ENCODE measurements at regions not wholly inside any gene's neighbourhood (a gene's known extent, or its start where the extent isn't known, plus 50 kb on each side); places are given as distances from the start of the nearest gene placed in this dataset.

- no peak overlapping the region for H3K27ac ChIP-seq (ENCODE audit: low read depth, low read length)
- no peaks in the 10 kb centered on the region for H3F3A ChIP-seq (ENCODE audit: insufficient read depth)
- no peaks in the 10 kb centered on the region for H3K36me3 ChIP-seq (ENCODE audit: low read length)
- no peak overlapping the region for H2AFZ ChIP-seq (ENCODE audit: low read depth, low read length, severe bottlenecking)
- no peaks in the 10 kb centered on the region for H3K9me2 ChIP-seq (replicated peaks; ENCODE audit: insufficient read depth, low read length)
- H3K9me3 ChIP-seq (ENCODE audit: insufficient read depth, low read length): no peaks in the 10 kb centered on the region
- H3K27me3 ChIP-seq (ENCODE audit: low read length): no peaks in the 10 kb centered on the region
- no peaks in the 10 kb centered on the region for H3K79me2 ChIP-seq (ENCODE audit: insufficient read depth, low read length)
- H3K9ac ChIP-seq (ENCODE audit: low read length): no peak overlapping the region
- no peak overlapping the region for H3K4me2 ChIP-seq (ENCODE audit: low read depth, low read length, poor library complexity, severe bottlenecking)
- no peak for TF ChIP-seq CTCF (IDR thresholded peaks at IDR 0.05; ENCODE audit: insufficient read depth, low read length, poor library complexity, severe bottlenecking)
- TF ChIP-seq EZH2phosphoT487 (conservative IDR thresholded peaks at IDR 0.05; ENCODE audit: low read length): no peak
- H3K4me3 ChIP-seq (ENCODE audit: insufficient read depth, low read length, poor library complexity, severe bottlenecking): no peak overlapping the region
- H4K20me1 ChIP-seq (ENCODE audit: low read depth, low read length): no peaks in the 10 kb centered on the region
These were observed 98.9 kb downstream of the CYRIA start for GRCh38 chr2:16566701-16567100.

- Histone ChIP-seq H3K79me2 (ENCODE audit: insufficient read depth, low read length) (no peaks in the 10 kb centered on the region), H3K9me2 (replicated peaks; ENCODE audit: insufficient read depth, low read length) (no peaks in the 10 kb centered on the region), H3K4me3 (ENCODE audit: insufficient read depth, low read length, poor library complexity, severe bottlenecking) (no peak overlapping the region), H3K27ac (ENCODE audit: low read depth, low read length) (no peak overlapping the region), H3K9ac (ENCODE audit: low read length) (no peak overlapping the region), H3K9me3 (ENCODE audit: insufficient read depth, low read length) (no peaks in the 10 kb centered on the region), H4K20me1 (ENCODE audit: low read depth, low read length) (no peaks in the 10 kb centered on the region), H3K4me2 (ENCODE audit: low read depth, low read length, poor library complexity, severe bottlenecking) (no peak overlapping the region), H3K27me3 (ENCODE audit: low read length) (no peaks in the 10 kb centered on the region), H3K36me3 (ENCODE audit: low read length) (no peaks in the 10 kb centered on the region), H2AFZ (ENCODE audit: low read depth, low read length, severe bottlenecking) (no peak overlapping the region), H3F3A (ENCODE audit: insufficient read depth) (no peaks in the 10 kb centered on the region)
- TF ChIP-seq EZH2phosphoT487 (conservative IDR thresholded peaks at IDR 0.05; ENCODE audit: low read length) (no peak), CTCF (IDR thresholded peaks at IDR 0.05; ENCODE audit: insufficient read depth, low read length, poor library complexity, severe bottlenecking) (no peak)
These were observed 100.2 kb downstream of the CYRIA start for GRCh38 chr2:16565481-16565880.

GRCh38 chr2:16561676-16562075, 104.0 kb downstream of the CYRIA start:
- Histone ChIP-seq H3K79me2 (ENCODE audit: insufficient read depth, low read length) (no peaks in the 10 kb centered on the region), H3K4me2 (ENCODE audit: low read depth, low read length, poor library complexity, severe bottlenecking) (no peak overlapping the region), H4K20me1 (ENCODE audit: low read depth, low read length) (no peaks in the 10 kb centered on the region), H3K4me3 (ENCODE audit: insufficient read depth, low read length, poor library complexity, severe bottlenecking) (no peak overlapping the region), H2AFZ (ENCODE audit: low read depth, low read length, severe bottlenecking) (no peak overlapping the region), H3K27ac (ENCODE audit: low read depth, low read length) (no peak overlapping the region), H3K9ac (ENCODE audit: low read length) (no peak overlapping the region), H3K27me3 (ENCODE audit: low read length) (no peaks in the 10 kb centered on the region), H3K9me3 (ENCODE audit: insufficient read depth, low read length) (no peaks in the 10 kb centered on the region), H3F3A (ENCODE audit: insufficient read depth) (no peaks in the 10 kb centered on the region), H3K9me2 (replicated peaks; ENCODE audit: insufficient read depth, low read length) (no peaks in the 10 kb centered on the region), H3K36me3 (ENCODE audit: low read length) (no peaks in the 10 kb centered on the region)
- TF ChIP-seq EZH2phosphoT487 (conservative IDR thresholded peaks at IDR 0.05; ENCODE audit: low read length) (no peak), CTCF (IDR thresholded peaks at IDR 0.05; ENCODE audit: insufficient read depth, low read length, poor library complexity, severe bottlenecking) (no peak)

GRCh38 chr2:16561251-16561650, 104.4 kb downstream of the CYRIA start:
- TF ChIP-seq CTCF (IDR thresholded peaks at IDR 0.05; ENCODE audit: insufficient read depth, low read length, poor library complexity, severe bottlenecking): no peak
- TF ChIP-seq EZH2phosphoT487 (conservative IDR thresholded peaks at IDR 0.05; ENCODE audit: low read length): no peak

More at GRCh38 chr2:16561251-16561650, 104.4 kb downstream of the CYRIA start:
- H3K4me2 ChIP-seq (ENCODE audit: low read depth, low read length, poor library complexity, severe bottlenecking): no peak overlapping the region
- no peaks in the 10 kb centered on the region for H3K36me3 ChIP-seq (ENCODE audit: low read length)
- no peaks in the 10 kb centered on the region for H3F3A ChIP-seq (ENCODE audit: insufficient read depth)
- no peak overlapping the region for H3K4me3 ChIP-seq (ENCODE audit: insufficient read depth, low read length, poor library complexity, severe bottlenecking)
- no peaks in the 10 kb centered on the region for H3K9me3 ChIP-seq (ENCODE audit: insufficient read depth, low read length)
- no peaks in the 10 kb centered on the region for H3K9me2 ChIP-seq (replicated peaks; ENCODE audit: insufficient read depth, low read length)
- no peak overlapping the region for H3K27ac ChIP-seq (ENCODE audit: low read depth, low read length)
- no peaks in the 10 kb centered on the region for H3K27me3 ChIP-seq (ENCODE audit: low read length)
- no peak overlapping the region for H3K9ac ChIP-seq (ENCODE audit: low read length)
- no peaks in the 10 kb centered on the region for H4K20me1 ChIP-seq (ENCODE audit: low read depth, low read length)
- no peaks in the 10 kb centered on the region for H3K79me2 ChIP-seq (ENCODE audit: insufficient read depth, low read length)
- no peak overlapping the region for H2AFZ ChIP-seq (ENCODE audit: low read depth, low read length, severe bottlenecking)
